ENCODE measurements at regions not wholly inside any gene's neighbourhood (a gene's known extent, or its start where the extent isn't known, plus 50 kb on each side); places are given as distances from the start of the nearest gene placed in this dataset. TPM values are rescaled to one million over a fixed set of nuclear protein-coding genes. Genes with fewer than 3 reads are reported as not detected.

DNA sequence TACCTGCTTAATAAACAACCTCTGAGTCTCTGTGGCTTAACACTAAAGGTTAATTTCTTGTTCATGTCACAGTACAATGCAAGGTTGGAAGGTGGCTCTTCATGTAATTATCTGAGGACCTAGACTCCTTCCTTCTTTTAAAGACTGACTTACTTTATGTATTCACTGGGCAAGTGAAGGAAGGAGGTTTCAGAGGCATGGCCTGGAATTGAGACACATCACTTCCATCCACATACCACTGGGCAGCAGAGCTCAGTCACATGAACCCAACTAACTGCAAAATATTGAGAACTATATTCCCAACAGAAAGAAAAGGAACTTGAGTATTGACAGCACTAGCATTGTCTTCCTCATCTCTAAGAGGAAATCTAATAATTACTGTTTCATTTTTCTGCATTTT, 57.5 kb upstream of the FN1 start:
- no peak for DNase-seq (ENCODE audit: extremely low spot score)

GRCh38 chr2:215489288-215489848, 53.5 kb upstream of the FN1 start:
- H3K36me3 ChIP-seq (ENCODE audit: insufficient read depth), result no peaks in the 10 kb centered on the region
- H3K27ac ChIP-seq (ENCODE audit: low read depth), result no peak overlapping the region
- WGBS, result 79% methylated on average over 3 of the region's 3 CpGs
- DNase-seq (ENCODE audit: extremely low spot score), result no peak
- H3K4me3 ChIP-seq (ENCODE audit: low read depth, low read length), result no peak overlapping the region
- H3K4me1 ChIP-seq (ENCODE audit: insufficient read depth), result no peaks in the 10 kb centered on the region

More for the DNA sequence above, 57.5 kb upstream of the FN1 start:
- Histone ChIP-seq H3K4me1 (ENCODE audit: insufficient read depth) (no peaks in the 10 kb centered on the region), H3K36me3 (ENCODE audit: insufficient read depth) (no peaks in the 10 kb centered on the region), H3K4me3 (ENCODE audit: low read depth, low read length) (no peak overlapping the region), H3K27ac (ENCODE audit: low read depth) (no peak overlapping the region)

DNA sequence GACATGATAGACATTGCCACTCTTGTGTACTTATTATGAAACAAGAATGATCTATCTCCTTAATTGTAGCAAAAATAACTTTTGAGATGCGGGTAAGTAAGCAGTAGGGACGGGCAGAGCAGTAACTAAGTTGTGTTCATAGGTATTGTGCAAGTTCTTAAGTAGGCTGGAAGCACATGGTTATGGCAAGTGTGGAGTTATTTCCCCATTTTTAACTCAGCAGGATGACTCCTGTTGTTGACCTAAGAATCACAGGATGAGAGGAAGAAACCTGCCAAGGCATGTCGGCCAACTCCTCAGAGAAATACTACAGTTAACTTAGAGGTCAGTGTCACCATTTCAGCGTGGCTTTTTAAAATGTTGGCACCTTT, 51.1 kb upstream of the FN1 start:
- Histone ChIP-seq H3K36me3 (ENCODE audit: insufficient read depth) (no peaks in the 10 kb centered on the region), H3K4me1 (ENCODE audit: insufficient read depth) (no peaks in the 10 kb centered on the region), H3K27ac (ENCODE audit: low read depth) (no peak overlapping the region), H3K4me3 (ENCODE audit: low read depth, low read length) (no peak overlapping the region)
- no peak for DNase-seq (ENCODE audit: extremely low spot score)
- WGBS, result 80% methylated on average over 4 of the region's 4 CpGs

- Histone ChIP-seq H3K27ac (ENCODE audit: low read depth) (no peak overlapping the region), H3K4me1 (ENCODE audit: insufficient read depth) (no peaks in the 10 kb centered on the region), H3K36me3 (ENCODE audit: insufficient read depth) (no peaks in the 10 kb centered on the region), H3K4me3 (ENCODE audit: low read depth, low read length) (no peak overlapping the region)
- DNase-seq (ENCODE audit: extremely low spot score), result no peak
- 92% methylated on average over 2 of the region's 2 CpGs for WGBS
These were observed 50.6 kb upstream of the FN1 start for GRCh38 chr2:215486291-215487001.

Small RNA genes lying in the stretch of these regions (small RNA-seq; reads per million reads assigned to genes)
- gene AC093850.1, result not detected

Data from urinary bladder (tissue), 4 donors.